ENCODE measurements at regions not wholly inside any gene's neighbourhood (a gene's known extent, or its start where the extent isn't known, plus 50 kb on each side); places are given as distances from the start of the nearest gene placed in this dataset.
"Not testable (repeated sequence)": the region's sequence is repeated elsewhere in the genome, so short reads cannot be mapped to it uniquely, and the experiment has no call there.

GRCh38 chr4:106530024-106530361, 161.4 kb upstream of the GIMD1 start:
- Mint-ChIP-seq H3K36me3 (ENCODE audit: low read depth) (no peaks in the 10 kb centered on the region), H3K4me1 (no peaks in the 10 kb centered on the region), H3K27ac (no peak overlapping the region), H3K27me3 (no peaks in the 10 kb centered on the region), H3K4me3 (no peak overlapping the region), H3K9me3 (no peaks in the 10 kb centered on the region)
- no peak for DNase-seq
- intact Hi-C loops (cut with micrococcal nuclease), result no loop called here

GRCh38 chr4:106529348-106530023, 160.9 kb upstream of the GIMD1 start:
- H3K4me3 Mint-ChIP-seq, result no peak overlapping the region
- no peaks in the 10 kb centered on the region for H3K4me1 Mint-ChIP-seq
- no peaks in the 10 kb centered on the region for H3K27me3 Mint-ChIP-seq
- H3K27ac Mint-ChIP-seq, result no peak overlapping the region
- intact Hi-C loops (cut with micrococcal nuclease), result no loop called here
- no peaks in the 10 kb centered on the region for H3K9me3 Mint-ChIP-seq
- H3K36me3 Mint-ChIP-seq (ENCODE audit: low read depth), result no peaks in the 10 kb centered on the region
- DNase-seq, result no peak

GRCh38 chr4:106527316-106527715, 158.7 kb upstream of the GIMD1 start:
- no peaks in the 10 kb centered on the region for H3K36me3 Mint-ChIP-seq (ENCODE audit: low read depth)
- no peaks in the 10 kb centered on the region for H3K4me1 Mint-ChIP-seq
- intact Hi-C loops (cut with micrococcal nuclease), result no loop called here
- H3K27ac Mint-ChIP-seq, result no peak overlapping the region
- no peaks in the 10 kb centered on the region for H3K27me3 Mint-ChIP-seq
- no peak for DNase-seq
- no peak overlapping the region for H3K4me3 Mint-ChIP-seq
- H3K9me3 Mint-ChIP-seq, result no peaks in the 10 kb centered on the region

GRCh38 chr4:106525425-106525824, 156.8 kb upstream of the GIMD1 start:
- H3K4me3 Mint-ChIP-seq, DNase-seq: not testable (repeated sequence)

GRCh38 chr4:106524772-106525171, 156.2 kb upstream of the GIMD1 start:
- H3K4me3 Mint-ChIP-seq; H3K36me3 Mint-ChIP-seq (ENCODE audit: low read depth); H3K27me3 Mint-ChIP-seq; H3K9me3 Mint-ChIP-seq; DNase-seq; H3K27ac Mint-ChIP-seq; H3K4me1 Mint-ChIP-seq; intact Hi-C loops (cut with micrococcal nuclease): not testable (repeated sequence)

More at GRCh38 chr4:106525425-106525824, 156.8 kb upstream of the GIMD1 start:
- H3K27ac Mint-ChIP-seq; H3K4me1 Mint-ChIP-seq; H3K9me3 Mint-ChIP-seq; intact Hi-C loops (cut with micrococcal nuclease); H3K27me3 Mint-ChIP-seq; H3K36me3 Mint-ChIP-seq (ENCODE audit: low read depth): not testable (repeated sequence)

GRCh38 chr4:106522839-106523238, 154.3 kb upstream of the GIMD1 start:
- Mint-ChIP-seq H3K9me3 (no peaks in the 10 kb centered on the region), H3K27ac (no peak overlapping the region), H3K4me1 (no peaks in the 10 kb centered on the region), H3K4me3 (no peak overlapping the region), H3K36me3 (ENCODE audit: low read depth) (no peaks in the 10 kb centered on the region), H3K27me3 (no peaks in the 10 kb centered on the region)
- intact Hi-C loops (cut with micrococcal nuclease), result no loop called here
- no peak for DNase-seq

- Mint-ChIP-seq H3K4me3 (no peak overlapping the region), H3K27ac (no peak overlapping the region), H3K9me3 (no peaks in the 10 kb centered on the region), H3K4me1 (no peaks in the 10 kb centered on the region), H3K36me3 (ENCODE audit: low read depth) (no peaks in the 10 kb centered on the region), H3K27me3 (no peaks in the 10 kb centered on the region)
- no peak for DNase-seq
- intact Hi-C loops (cut with micrococcal nuclease), result no loop called here
Observed at GRCh38 chr4:106512706-106513105, 144.1 kb upstream of the GIMD1 start.

GRCh38 chr4:106507440-106507839, 138.9 kb upstream of the GIMD1 start:
- intact Hi-C loops (cut with micrococcal nuclease), result no loop called here
- no peak overlapping the region for H3K4me3 Mint-ChIP-seq
- H3K9me3 Mint-ChIP-seq, result no peaks in the 10 kb centered on the region
- H3K4me1 Mint-ChIP-seq, result no peaks in the 10 kb centered on the region
- H3K27ac Mint-ChIP-seq, result no peak overlapping the region
- no peak for DNase-seq
- no peaks in the 10 kb centered on the region for H3K36me3 Mint-ChIP-seq (ENCODE audit: low read depth)
- peaks cover 3% of the 10 kb centered on the region for H3K27me3 Mint-ChIP-seq

GRCh38 chr4:106503116-106504050, 134.8 kb upstream of the GIMD1 start:
- peaks cover 10% of the 10 kb centered on the region for H3K27me3 Mint-ChIP-seq
- H3K27ac Mint-ChIP-seq, result no peak overlapping the region
- intact Hi-C loops (cut with micrococcal nuclease), result no loop called here
- peaks cover 2% of the 10 kb centered on the region for H3K4me1 Mint-ChIP-seq
- no peaks in the 10 kb centered on the region for H3K36me3 Mint-ChIP-seq (ENCODE audit: low read depth)
- DNase-seq, result no peak
- H3K9me3 Mint-ChIP-seq, result no peaks in the 10 kb centered on the region
- no peak overlapping the region for H3K4me3 Mint-ChIP-seq

- Mint-ChIP-seq H3K27me3 (peaks cover 10% of the 10 kb centered on the region), H3K27ac (peak overlapping the region; percentile 18), H3K36me3 (ENCODE audit: low read depth) (no peaks in the 10 kb centered on the region), H3K4me1 (peaks cover 2% of the 10 kb centered on the region), H3K4me3 (no peak overlapping the region), H3K9me3 (no peaks in the 10 kb centered on the region)
- peak; percentile 79 for DNase-seq
- intact Hi-C loops (cut with micrococcal nuclease), result loop anchor here (1.0 kb wide), 1 partner anchor 133 kb away; no protein-coding TSS in a partner anchor
Observed at GRCh38 chr4:106502106-106502699, 133.6 kb upstream of the GIMD1 start.

- DNase-seq, result no peak
- Mint-ChIP-seq H3K4me1 (peaks cover 2% of the 10 kb centered on the region), H3K27me3 (peaks cover 7% of the 10 kb centered on the region), H3K27ac (no peak overlapping the region), H3K9me3 (no peaks in the 10 kb centered on the region), H3K36me3 (ENCODE audit: low read depth) (no peaks in the 10 kb centered on the region), H3K4me3 (no peak overlapping the region)
- intact Hi-C loops (cut with micrococcal nuclease), result no loop called here
Observed at GRCh38 chr4:106497271-106497670, 128.7 kb upstream of the GIMD1 start.

GRCh38 chr4:106496061-106496460, 127.5 kb upstream of the GIMD1 start:
- intact Hi-C loops (cut with micrococcal nuclease), result no loop called here
- H3K27ac Mint-ChIP-seq, result no peak overlapping the region
- H3K27me3 Mint-ChIP-seq, result no peaks in the 10 kb centered on the region

GRCh38 chr4:106495476-106495875, 126.9 kb upstream of the GIMD1 start:
- Mint-ChIP-seq H3K27me3 (no peaks in the 10 kb centered on the region), H3K4me3 (no peak overlapping the region), H3K27ac (no peak overlapping the region), H3K4me1 (no peaks in the 10 kb centered on the region), H3K9me3 (no peaks in the 10 kb centered on the region), H3K36me3 (ENCODE audit: low read depth) (no peaks in the 10 kb centered on the region)
- DNase-seq, result no peak
- intact Hi-C loops (cut with micrococcal nuclease), result no loop called here

More at GRCh38 chr4:106496061-106496460, 127.5 kb upstream of the GIMD1 start:
- Mint-ChIP-seq H3K4me1 (no peaks in the 10 kb centered on the region), H3K9me3 (no peaks in the 10 kb centered on the region), H3K36me3 (ENCODE audit: low read depth) (no peaks in the 10 kb centered on the region), H3K4me3 (no peak overlapping the region)
- no peak for DNase-seq

- Mint-ChIP-seq H3K4me1 (no peaks in the 10 kb centered on the region), H3K27me3 (no peaks in the 10 kb centered on the region), H3K4me3 (no peak overlapping the region), H3K27ac (no peak overlapping the region), H3K9me3 (no peaks in the 10 kb centered on the region), H3K36me3 (ENCODE audit: low read depth) (no peaks in the 10 kb centered on the region)
- intact Hi-C loops (cut with micrococcal nuclease), result no loop called here
- no peak for DNase-seq
Observed at GRCh38 chr4:106494066-106494465, 125.5 kb upstream of the GIMD1 start.
